Neural crest cell (in vitro differentiated cells): ENCODE measurements at regions not wholly inside any gene's neighbourhood (a gene's known extent, or its start where the extent isn't known, plus 50 kb on each side); places are given as distances from the start of the nearest gene placed in this dataset.
"Not testable (repeated sequence)": the region's sequence is repeated elsewhere in the genome, so short reads cannot be mapped to it uniquely, and the experiment has no call there.

Source experiments
- DNase-seq: peaks from one replicate; pipeline ENCODE4 v3.0.0; 2021; ENCODE audit warnings: low read depth, mixed read lengths, low spot score
- H3K27ac Mint-ChIP-seq: one replicate; pipeline ENCODE4 v1.8.0; 2021; ENCODE audit warnings: mild to moderate bottlenecking, mixed read lengths; ENCODE audit not compliant: unreplicated experiment
- H3K27me3 Mint-ChIP-seq: 2 replicates; pipeline ENCODE4 v1.8.0; 2021; ENCODE audit warnings: low read depth, mild to moderate bottlenecking, mixed read lengths
- H3K36me3 Mint-ChIP-seq: 2 replicates; pipeline ENCODE4 v1.8.0; 2021; ENCODE audit warnings: low read depth, mild to moderate bottlenecking, mixed read lengths
- H3K4me1 Mint-ChIP-seq: 2 replicates; pipeline ENCODE4 v1.8.0; 2021; ENCODE audit warnings: mixed read lengths
- H3K4me3 Mint-ChIP-seq: one replicate; pipeline ENCODE4 v1.8.0; 2021; ENCODE audit warnings: mild to moderate bottlenecking, mixed read lengths
- H3K9me3 Mint-ChIP-seq: 2 replicates; pipeline ENCODE4 v1.8.0; 2021; ENCODE audit warnings: mixed read lengths
- TF ChIP-seq, protein P1 (sequence below): fragments of 200-600 bp; sonication (generic); conservative IDR thresholded peaks from 2 replicates; pipeline ENCODE4 v1.5.0; 2021; ENCODE audit warnings: antibody characterized with exemption, mild to moderate bottlenecking

DNA sequence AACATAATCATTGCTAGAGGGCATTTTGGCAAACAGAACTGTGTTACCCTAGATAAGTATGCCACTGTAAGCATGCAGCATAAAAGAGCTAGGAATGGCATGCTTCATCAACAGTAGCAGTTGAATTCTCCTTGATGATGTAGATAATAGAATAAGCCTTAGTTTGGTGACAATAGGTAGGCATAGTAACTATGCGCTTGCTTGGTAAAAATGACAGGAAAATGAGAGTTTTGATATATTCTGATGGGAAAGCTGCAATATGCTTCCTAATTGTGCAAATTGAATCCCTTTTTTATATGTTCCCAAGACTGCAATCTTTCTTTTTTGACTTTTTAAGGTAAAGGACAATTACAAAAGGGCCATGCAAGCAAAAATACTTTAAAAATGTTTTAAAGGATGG, 930.9 kb upstream of the FAM98A start:
- no peak for DNase-seq
- TF ChIP-seq, protein P1, sequence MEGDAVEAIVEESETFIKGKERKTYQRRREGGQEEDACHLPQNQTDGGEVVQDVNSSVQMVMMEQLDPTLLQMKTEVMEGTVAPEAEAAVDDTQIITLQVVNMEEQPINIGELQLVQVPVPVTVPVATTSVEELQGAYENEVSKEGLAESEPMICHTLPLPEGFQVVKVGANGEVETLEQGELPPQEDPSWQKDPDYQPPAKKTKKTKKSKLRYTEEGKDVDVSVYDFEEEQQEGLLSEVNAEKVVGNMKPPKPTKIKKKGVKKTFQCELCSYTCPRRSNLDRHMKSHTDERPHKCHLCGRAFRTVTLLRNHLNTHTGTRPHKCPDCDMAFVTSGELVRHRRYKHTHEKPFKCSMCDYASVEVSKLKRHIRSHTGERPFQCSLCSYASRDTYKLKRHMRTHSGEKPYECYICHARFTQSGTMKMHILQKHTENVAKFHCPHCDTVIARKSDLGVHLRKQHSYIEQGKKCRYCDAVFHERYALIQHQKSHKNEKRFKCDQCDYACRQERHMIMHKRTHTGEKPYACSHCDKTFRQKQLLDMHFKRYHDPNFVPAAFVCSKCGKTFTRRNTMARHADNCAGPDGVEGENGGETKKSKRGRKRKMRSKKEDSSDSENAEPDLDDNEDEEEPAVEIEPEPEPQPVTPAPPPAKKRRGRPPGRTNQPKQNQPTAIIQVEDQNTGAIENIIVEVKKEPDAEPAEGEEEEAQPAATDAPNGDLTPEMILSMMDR: no peak
- H3K27me3 Mint-ChIP-seq: no peaks in the 10 kb centered on the region
- H3K9me3 Mint-ChIP-seq: no peaks in the 10 kb centered on the region
- H3K4me3 Mint-ChIP-seq: no peak overlapping the region
- H3K27ac Mint-ChIP-seq: no peak overlapping the region
- H3K36me3 Mint-ChIP-seq: no peaks in the 10 kb centered on the region
- H3K4me1 Mint-ChIP-seq: no peaks in the 10 kb centered on the region

DNA sequence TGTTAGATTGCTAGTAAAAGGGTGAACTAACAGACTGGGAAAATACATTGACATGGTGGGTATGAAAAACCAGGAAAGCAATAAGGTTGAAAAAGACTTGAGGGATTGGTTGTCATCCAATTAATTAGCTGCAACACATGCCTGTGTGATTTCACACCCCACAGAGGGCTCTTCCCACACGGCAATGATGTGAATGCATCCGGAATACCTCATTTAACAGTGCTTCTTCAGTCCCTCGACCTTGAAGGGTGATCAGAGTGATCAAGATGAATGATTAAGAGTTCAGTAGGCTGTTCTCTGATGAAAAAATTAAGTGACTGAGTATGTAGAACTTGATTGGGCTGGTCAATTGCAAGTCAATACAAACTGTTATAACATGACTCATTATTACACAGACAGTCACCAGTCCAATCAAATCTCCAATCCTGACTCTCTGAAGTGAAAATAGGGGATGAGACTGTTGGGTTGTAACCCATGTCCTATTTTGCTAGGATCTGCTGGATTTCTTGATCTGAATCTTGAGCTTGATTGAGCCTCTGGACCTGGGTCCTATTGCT, 924.9 kb upstream of the FAM98A start:
- TF ChIP-seq, protein P1: no peak
- Mint-ChIP-seq H3K4me1 (no peaks in the 10 kb centered on the region), H3K27me3 (no peaks in the 10 kb centered on the region)

DNA sequence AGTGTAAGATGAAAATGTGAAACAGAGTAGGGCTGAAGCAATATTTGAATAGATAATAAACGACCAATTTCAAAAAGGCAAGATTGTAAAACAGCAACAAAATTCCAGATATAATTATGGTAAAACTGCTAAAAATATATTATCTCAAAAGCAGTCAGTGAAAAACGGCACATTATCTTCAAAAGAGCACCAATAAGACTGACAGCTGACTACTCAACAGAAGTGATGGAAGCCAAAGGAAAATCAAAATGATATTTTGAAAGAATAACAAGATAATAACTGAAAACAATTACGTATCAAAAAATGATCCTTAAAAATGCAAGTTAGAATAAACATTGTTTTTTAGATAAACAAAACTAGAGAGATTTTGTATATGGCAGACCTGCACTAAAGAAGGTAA, 920.6 kb upstream of the FAM98A start:
- Mint-ChIP-seq H3K4me3 (no peak overlapping the region), H3K9me3 (peaks cover 7% of the 10 kb centered on the region), H3K36me3 (no peaks in the 10 kb centered on the region), H3K27me3 (no peaks in the 10 kb centered on the region), H3K27ac (no peak overlapping the region), H3K4me1 (no peaks in the 10 kb centered on the region)
- DNase-seq: no peak
- TF ChIP-seq, protein P1: no peak

More for the DNA sequence above, 924.9 kb upstream of the FAM98A start:
- H3K36me3 Mint-ChIP-seq: no peaks in the 10 kb centered on the region
- H3K9me3 Mint-ChIP-seq: peaks cover 3% of the 10 kb centered on the region
- DNase-seq: no peak
- no peak overlapping the region for H3K4me3 Mint-ChIP-seq
- no peak overlapping the region for H3K27ac Mint-ChIP-seq

DNA sequence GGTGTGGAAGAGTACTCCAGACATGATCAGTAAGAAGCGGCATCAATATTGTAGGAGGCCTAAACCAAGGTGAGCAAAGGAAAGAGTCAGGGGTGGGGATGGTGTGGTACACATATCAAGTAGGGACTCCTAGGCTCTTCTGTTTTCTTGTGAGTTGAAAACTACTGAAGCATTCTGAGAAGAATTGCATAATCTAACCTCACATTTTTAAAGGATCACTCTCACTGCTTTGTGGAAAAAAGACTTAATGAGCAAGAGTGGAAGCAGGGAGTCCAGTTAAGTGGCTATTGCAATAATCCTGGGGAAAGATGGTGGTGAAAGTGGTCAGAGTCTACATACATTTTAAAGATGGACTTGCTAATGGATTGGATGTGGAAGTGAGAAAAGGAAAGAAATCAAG, 899.5 kb upstream of the FAM98A start:
- no peaks in the 10 kb centered on the region for H3K9me3 Mint-ChIP-seq
- DNase-seq: no peak
- no peaks in the 10 kb centered on the region for H3K36me3 Mint-ChIP-seq

DNA sequence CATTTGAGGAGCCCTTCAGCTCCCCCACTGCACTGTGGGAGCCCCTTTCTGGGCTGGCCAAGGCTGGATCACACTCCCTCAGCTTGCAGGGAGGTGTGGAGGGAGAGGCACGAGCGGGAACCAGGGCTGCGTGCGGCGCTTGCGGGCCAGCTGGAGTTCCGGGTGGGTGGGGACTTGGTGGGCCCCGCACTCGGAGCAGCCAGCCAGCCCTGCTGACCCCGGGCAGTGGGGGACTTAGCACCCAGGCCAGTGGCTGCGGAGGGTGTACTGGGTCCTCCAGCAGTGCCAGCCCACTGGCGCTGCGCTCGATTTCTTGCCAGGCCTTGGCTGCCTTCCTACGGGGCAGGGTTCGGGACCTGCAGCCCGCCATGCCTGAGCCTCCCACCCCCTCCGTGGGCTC, 895.1 kb upstream of the FAM98A start:
- H3K9me3 Mint-ChIP-seq, H3K27ac Mint-ChIP-seq, H3K36me3 Mint-ChIP-seq, H3K4me3 Mint-ChIP-seq, DNase-seq, H3K4me1 Mint-ChIP-seq, H3K27me3 Mint-ChIP-seq: not testable (repeated sequence)

More for the DNA sequence above, 899.5 kb upstream of the FAM98A start:
- Mint-ChIP-seq H3K4me3 (no peak overlapping the region), H3K27ac (no peak overlapping the region), H3K27me3 (no peaks in the 10 kb centered on the region), H3K4me1 (no peaks in the 10 kb centered on the region)
- TF ChIP-seq, protein P1: no peak

DNA sequence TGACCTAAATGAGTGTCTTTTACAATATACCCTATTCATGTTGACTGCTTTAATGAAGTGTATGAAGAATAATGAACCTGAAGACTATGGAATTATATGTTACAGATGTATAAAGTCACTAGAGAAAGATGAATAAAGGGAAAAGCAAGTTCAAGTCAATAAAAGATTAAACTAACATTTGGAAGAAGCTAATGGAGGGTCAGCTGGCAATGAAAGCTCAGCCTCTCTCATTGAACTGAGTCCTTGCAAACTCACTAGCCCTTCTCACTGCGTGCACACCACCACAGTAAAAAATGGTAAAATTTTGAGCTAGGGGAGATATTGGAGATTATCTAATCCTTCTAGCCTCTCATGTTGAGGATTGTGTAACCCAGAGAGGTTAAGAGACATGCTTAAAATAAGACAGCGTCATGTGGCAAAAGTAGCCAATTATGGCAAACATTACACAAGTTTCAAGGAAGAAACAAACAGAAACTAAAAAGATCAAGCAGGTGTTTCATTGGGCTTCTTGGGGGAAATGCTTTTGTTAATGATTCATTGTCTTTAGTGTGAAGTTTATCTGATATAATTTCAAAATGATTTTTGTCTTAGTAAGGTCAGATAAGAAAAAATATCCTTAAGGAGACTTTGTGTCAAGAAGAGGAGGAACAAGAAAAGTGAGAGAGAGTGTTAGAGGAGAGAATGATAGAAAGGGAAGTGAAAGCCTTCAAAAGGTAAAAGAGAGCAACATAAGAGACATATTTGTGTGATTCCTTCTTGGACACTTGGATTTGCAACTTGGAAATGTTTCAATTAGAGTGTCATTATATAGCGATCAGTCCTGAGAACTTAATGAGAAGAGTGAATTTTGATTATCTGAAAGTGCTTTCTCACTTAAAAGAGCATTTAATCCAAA, 893.7 kb upstream of the FAM98A start:
- no peak for DNase-seq
- Mint-ChIP-seq H3K4me3 (no peak overlapping the region), H3K4me1 (no peaks in the 10 kb centered on the region), H3K9me3 (no peaks in the 10 kb centered on the region), H3K36me3 (no peaks in the 10 kb centered on the region), H3K27me3 (no peaks in the 10 kb centered on the region), H3K27ac (peak overlapping the region; percentile 50)
- TF ChIP-seq, protein P1: no peak
